GM12878 (cell line): ENCODE measurements at regions not wholly inside any gene's neighbourhood (a gene's known extent, or its start where the extent isn't known, plus 50 kb on each side); places are given as distances from the start of the nearest gene placed in this dataset.

Experiments used
- BHLHE40 ChIP-seq, 2 experiments: fragments of 450-650 bp in 1 of 2; IDR thresholded peaks; 2 replicates each; pipeline ENCODE4 v1.6.1; 2011 to 2017; ENCODE audit warnings: low read depth in 2 of 2, borderline replicate concordance in 1 of 2, improper control_type of control experiment in 1 of 2, low read length in 1 of 2, mild to moderate bottlenecking in 1 of 2
- CHD2 ChIP-seq: IDR thresholded peaks from 2 replicates; pipeline ENCODE4 v1.6.1; 2011; ENCODE audit warnings: low read depth, low read length, improper control_type of control experiment, borderline replicate concordance
- CTCF ChIP-seq, 3 experiments: IDR thresholded peaks in 2 of 3; conservative IDR thresholded peaks in 1 of 3; 2 replicates each; pipeline ENCODE4 v1.5.1; 2011; ENCODE audit warnings: low read depth in 3 of 3, low read length in 3 of 3, mild to moderate bottlenecking in 3 of 3, control low read depth in 2 of 3, moderate library complexity in 2 of 3, inconsistent platforms in 1 of 3, mixed read lengths in 1 of 3; ENCODE audit not compliant: control insufficient read depth in 2 of 3, insufficient read depth in 1 of 3; ENCODE audit errors: extremely low read depth in 1 of 3
- EGR1 ChIP-seq, 2 experiments: IDR thresholded peaks; 1 replicate in 1 of 2; 2 replicates in 1 of 2; pipeline ENCODE4 v1.6.1; 2011 to 2012; ENCODE audit warnings: low read depth in 2 of 2, low read length in 2 of 2, borderline replicate concordance in 1 of 2, mild to moderate bottlenecking in 1 of 2, moderate library complexity in 1 of 2
- MAX ChIP-seq: IDR thresholded peaks from 2 replicates; pipeline ENCODE4 v1.6.1; 2012; ENCODE audit warnings: low read depth, low read length, improper control_type of control experiment
- MLLT1 ChIP-seq: fragments of 450-650 bp; IDR thresholded peaks from 2 replicates; pipeline ENCODE4 v1.6.1; 2016; ENCODE audit warnings: mild to moderate bottlenecking
- NRF1 ChIP-seq: conservative IDR thresholded peaks from 2 replicates; pipeline ENCODE4 v1.6.1; 2011; ENCODE audit warnings: mild to moderate bottlenecking, low read depth, low read length, improper control_type of control experiment
- PBX3 ChIP-seq: IDR thresholded peaks from 2 replicates; pipeline ENCODE4 v1.6.1; 2011; ENCODE audit warnings: mild to moderate bottlenecking, low read depth, low read length, moderate library complexity; ENCODE audit not compliant: insufficient replicate concordance
- POLR2A ChIP-seq: IDR thresholded peaks from 2 replicates; pipeline ENCODE4 v1.6.1; 2011; ENCODE audit warnings: low read depth, mild to moderate bottlenecking, low read length
- POLR2AphosphoS5 ChIP-seq: IDR thresholded peaks from 2 replicates; pipeline ENCODE4 v1.6.1; 2011; ENCODE audit warnings: mild to moderate bottlenecking, low read length, inconsistent platforms
- REST ChIP-seq: IDR thresholded peaks from 2 replicates; pipeline ENCODE4 v1.6.1; 2012; ENCODE audit warnings: mild to moderate bottlenecking, low read depth, low read length
- SIN3A ChIP-seq: IDR thresholded peaks from 2 replicates; pipeline ENCODE4 v1.6.1; 2012; ENCODE audit warnings: low read depth, low read length, improper control_type of control experiment
- STAT1 ChIP-seq: fragments of 450-650 bp; conservative IDR thresholded peaks from 2 replicates; pipeline ENCODE4 v1.6.1; 2014; ENCODE audit warnings: antibody characterized with exemption, mild to moderate bottlenecking
- TAF1 ChIP-seq: IDR thresholded peaks from 2 replicates; pipeline ENCODE4 v1.6.1; 2011; ENCODE audit warnings: mild to moderate bottlenecking, low read depth, low read length, borderline replicate concordance

- TF ChIP-seq POLR2AphosphoS5 (no peak), MLLT1 (no peak), MAX (no peak), CTCF (IDR thresholded peaks at IDR 0.05 in 2 of 3, conservative IDR thresholded peaks at IDR 0.05 in 1 of 3; ENCODE audit: control insufficient read depth in 2 of 3, extremely low read depth in 1 of 3, insufficient read depth in 1 of 3, low read depth in 3 of 3, low read length in 3 of 3) (no peak), TAF1 (no peak), STAT1 (no peak), POLR2A (no peak), SIN3A (no peak), CHD2 (no peak), BHLHE40 (IDR thresholded peaks at IDR 0.05; ENCODE audit: borderline replicate concordance in 1 of 2, low read depth in 2 of 2, low read length in 1 of 2) (no peak), NRF1 (no peak), PBX3 (no peak), REST (no peak), EGR1 (IDR thresholded peaks at IDR 0.05; ENCODE audit: borderline replicate concordance in 1 of 2, low read depth in 2 of 2, low read length in 2 of 2) (no peak)
Measured at GRCh38 chr5:25090275-25090674, 445.5 kb upstream of the CDH10 start.
